ENCODE measurements at regions not wholly inside any gene's neighbourhood (a gene's known extent, or its start where the extent isn't known, plus 50 kb on each side); places are given as distances from the start of the nearest gene placed in this dataset.

DNA sequence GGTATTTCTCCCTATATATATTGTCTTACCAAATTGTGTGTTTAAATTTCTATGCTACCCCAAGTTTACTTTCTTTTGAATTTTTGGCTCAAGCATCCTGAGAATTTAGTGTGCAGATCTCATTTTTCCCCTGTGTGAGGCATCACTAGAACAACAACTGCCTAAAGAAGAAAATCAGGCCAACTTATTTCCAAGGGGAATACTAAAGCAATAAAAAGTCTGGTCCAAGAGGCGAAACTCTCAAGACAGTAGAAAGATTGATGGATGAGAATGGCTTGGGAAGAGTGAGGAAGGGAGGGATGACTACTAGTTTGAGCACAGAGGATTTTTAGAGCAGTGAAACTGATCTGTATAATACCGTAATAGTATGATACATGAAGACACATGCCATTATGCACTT is 86.3 kb upstream of the CFAP20DC start:
- no peaks in the 10 kb centered on the region for H3K27me3 ChIP-seq (ENCODE audit: insufficient read depth, low read depth, severe bottlenecking)
- H3K4me3 ChIP-seq (ENCODE audit: low read depth, low read length) = no peak overlapping the region
- H3K27ac ChIP-seq = no peak overlapping the region
- TF ChIP-seq, protein P1, sequence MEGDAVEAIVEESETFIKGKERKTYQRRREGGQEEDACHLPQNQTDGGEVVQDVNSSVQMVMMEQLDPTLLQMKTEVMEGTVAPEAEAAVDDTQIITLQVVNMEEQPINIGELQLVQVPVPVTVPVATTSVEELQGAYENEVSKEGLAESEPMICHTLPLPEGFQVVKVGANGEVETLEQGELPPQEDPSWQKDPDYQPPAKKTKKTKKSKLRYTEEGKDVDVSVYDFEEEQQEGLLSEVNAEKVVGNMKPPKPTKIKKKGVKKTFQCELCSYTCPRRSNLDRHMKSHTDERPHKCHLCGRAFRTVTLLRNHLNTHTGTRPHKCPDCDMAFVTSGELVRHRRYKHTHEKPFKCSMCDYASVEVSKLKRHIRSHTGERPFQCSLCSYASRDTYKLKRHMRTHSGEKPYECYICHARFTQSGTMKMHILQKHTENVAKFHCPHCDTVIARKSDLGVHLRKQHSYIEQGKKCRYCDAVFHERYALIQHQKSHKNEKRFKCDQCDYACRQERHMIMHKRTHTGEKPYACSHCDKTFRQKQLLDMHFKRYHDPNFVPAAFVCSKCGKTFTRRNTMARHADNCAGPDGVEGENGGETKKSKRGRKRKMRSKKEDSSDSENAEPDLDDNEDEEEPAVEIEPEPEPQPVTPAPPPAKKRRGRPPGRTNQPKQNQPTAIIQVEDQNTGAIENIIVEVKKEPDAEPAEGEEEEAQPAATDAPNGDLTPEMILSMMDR (IDR thresholded peaks at IDR 0.05; ENCODE audit: low read depth, low read length) = no peak
- DNase-seq = no peak
- no peaks in the 10 kb centered on the region for H3K9me3 ChIP-seq (ENCODE audit: severe bottlenecking)
- H3K36me3 ChIP-seq = no peaks in the 10 kb centered on the region

DNA sequence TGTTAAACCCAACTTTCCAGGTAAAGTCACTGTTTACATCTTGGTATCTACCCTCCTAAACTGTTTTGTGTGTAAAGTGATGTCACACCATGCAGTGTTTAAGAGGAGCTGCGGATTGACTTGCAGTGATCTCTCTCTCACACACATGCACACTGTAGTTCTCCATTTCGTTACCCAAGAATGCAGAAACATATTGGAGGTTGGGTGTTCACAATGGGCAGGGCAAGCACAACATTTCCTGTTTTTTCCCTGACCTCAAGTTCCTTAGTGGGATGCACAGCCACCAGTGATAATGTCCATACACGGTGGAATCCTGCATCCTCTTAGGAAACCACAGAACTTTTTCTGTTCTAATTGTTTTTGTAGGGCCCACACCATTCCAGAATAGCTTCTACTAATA is 85.3 kb upstream of the CFAP20DC start:
- no peaks in the 10 kb centered on the region for H3K36me3 ChIP-seq
- no peaks in the 10 kb centered on the region for H3K27me3 ChIP-seq (ENCODE audit: insufficient read depth, low read depth, severe bottlenecking)
- H3K27ac ChIP-seq = no peak overlapping the region
- no peaks in the 10 kb centered on the region for H3K9me3 ChIP-seq (ENCODE audit: severe bottlenecking)
- DNase-seq = no peak
- no peak overlapping the region for H3K4me3 ChIP-seq (ENCODE audit: low read depth, low read length)
- TF ChIP-seq, protein P1 (IDR thresholded peaks at IDR 0.05; ENCODE audit: low read depth, low read length) = no peak

DNA sequence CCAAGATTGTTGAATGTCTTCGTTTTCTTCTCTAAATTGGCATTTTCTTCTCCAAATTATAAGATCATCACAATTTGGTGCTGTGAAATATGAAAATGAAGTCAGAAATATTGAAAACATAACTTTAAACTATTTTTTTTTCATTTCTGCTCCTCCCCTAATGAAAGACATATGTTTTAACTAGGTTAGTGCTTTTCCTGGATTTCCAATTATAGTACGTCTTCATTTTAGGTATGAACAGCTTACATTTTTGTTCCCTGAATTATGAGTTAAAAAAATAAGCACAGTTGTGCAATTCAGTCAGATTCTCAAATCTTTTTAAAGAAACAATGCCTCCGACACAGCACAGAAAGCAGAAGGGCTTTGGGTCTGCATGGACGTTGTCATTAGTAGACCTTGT is 83.5 kb upstream of the CFAP20DC start:
- no peak overlapping the region for H3K27ac ChIP-seq
- TF ChIP-seq, protein P1 (IDR thresholded peaks at IDR 0.05; ENCODE audit: low read depth, low read length) = no peak

DNA sequence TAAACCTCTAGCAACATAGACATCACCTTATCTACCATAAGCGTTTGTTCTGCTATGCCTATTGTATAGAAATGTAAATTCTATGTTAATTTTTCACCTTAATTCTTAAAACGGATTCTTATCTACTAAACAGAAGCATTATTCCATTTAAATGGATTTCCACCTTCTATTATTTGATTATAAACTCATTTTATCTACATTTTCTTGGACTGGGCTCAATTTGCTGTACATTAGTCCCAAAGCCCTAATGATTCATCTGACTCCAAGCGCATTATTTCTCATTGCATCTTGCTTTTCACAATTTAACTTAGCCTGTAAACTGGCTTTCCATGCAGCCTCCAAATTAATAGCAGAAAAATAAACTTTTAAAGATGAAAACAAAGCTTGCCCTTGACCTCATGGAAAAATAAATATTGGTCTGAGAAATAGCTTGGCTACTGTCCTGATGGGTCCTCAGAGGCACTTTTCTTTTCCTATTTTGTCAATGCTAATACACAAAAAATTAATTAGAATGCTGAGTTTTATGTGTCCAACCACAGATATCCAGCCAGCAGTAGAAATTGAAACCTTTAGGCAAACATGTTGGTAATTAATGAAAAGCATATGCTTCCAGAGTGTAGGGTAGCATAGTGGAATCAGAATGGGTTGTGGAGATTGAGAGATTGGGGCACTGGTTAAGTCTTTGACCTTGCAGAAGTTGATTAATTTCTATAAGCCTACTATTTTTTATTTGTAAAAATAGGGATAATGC is 81.4 kb upstream of the CFAP20DC start:
- no peaks in the 10 kb centered on the region for H3K9me3 ChIP-seq (ENCODE audit: severe bottlenecking)
- DNase-seq = no peak
- H3K27me3 ChIP-seq (ENCODE audit: insufficient read depth, low read depth, severe bottlenecking) = no peaks in the 10 kb centered on the region
- H3K27ac ChIP-seq = no peak overlapping the region
- TF ChIP-seq, protein P1 (IDR thresholded peaks at IDR 0.05; ENCODE audit: low read depth, low read length) = no peak
- H3K36me3 ChIP-seq = no peaks in the 10 kb centered on the region
- no peak overlapping the region for H3K4me3 ChIP-seq (ENCODE audit: low read depth, low read length)

More for the DNA sequence above, 83.5 kb upstream of the CFAP20DC start:
- Histone ChIP-seq H3K27me3 (ENCODE audit: insufficient read depth, low read depth, severe bottlenecking) (no peaks in the 10 kb centered on the region), H3K9me3 (ENCODE audit: severe bottlenecking) (no peaks in the 10 kb centered on the region), H3K36me3 (no peaks in the 10 kb centered on the region), H3K4me3 (ENCODE audit: low read depth, low read length) (no peak overlapping the region)
- no peak for DNase-seq

DNA sequence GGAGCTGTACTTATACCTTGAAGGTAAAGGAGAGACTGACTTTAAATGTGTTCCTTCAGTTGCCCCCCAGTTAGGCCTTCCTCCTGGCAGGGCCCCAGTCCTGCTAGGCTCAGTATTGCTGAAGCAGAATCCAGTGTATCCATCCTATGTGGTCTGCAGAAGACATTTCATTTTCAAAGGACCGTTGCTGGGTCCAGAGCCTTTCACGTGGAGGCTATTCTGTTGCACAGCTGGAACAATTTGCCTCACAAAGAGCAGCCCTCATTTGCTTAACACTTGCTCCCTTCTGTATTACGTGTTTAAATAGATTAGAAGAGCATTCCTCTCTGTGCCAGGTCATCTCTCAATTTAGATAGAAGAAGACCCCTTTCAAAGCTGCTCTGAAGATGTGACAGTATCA is 78.9 kb upstream of the CFAP20DC start:
- Histone ChIP-seq H3K27ac (no peak overlapping the region), H3K9me3 (ENCODE audit: severe bottlenecking) (no peaks in the 10 kb centered on the region), H3K4me3 (ENCODE audit: low read depth, low read length) (no peak overlapping the region), H3K27me3 (ENCODE audit: insufficient read depth, low read depth, severe bottlenecking) (no peaks in the 10 kb centered on the region), H3K36me3 (no peaks in the 10 kb centered on the region)
- TF ChIP-seq, protein P1 (IDR thresholded peaks at IDR 0.05; ENCODE audit: low read depth, low read length) = no peak
- DNase-seq = no peak

DNA sequence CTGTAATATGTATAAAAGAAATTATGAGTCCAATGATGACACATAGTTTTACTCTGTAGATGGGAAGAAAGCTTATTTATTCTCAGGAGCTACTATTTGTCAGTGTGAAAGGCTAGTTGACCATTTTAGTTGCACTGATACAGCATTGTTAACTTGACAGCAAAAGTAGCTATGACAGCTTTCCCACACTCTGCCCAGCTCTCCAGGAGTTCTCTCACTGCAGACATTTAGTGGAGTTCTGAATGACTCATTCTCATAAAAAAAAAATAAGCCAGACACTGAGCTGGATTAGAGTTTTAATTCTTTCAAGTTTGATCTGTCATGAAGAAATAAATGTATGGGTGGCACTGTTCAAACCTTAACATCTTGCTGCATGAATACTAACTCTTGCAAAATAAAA is 77.2 kb upstream of the CFAP20DC start:
- no peak overlapping the region for H3K27ac ChIP-seq
- no peaks in the 10 kb centered on the region for H3K27me3 ChIP-seq (ENCODE audit: insufficient read depth, low read depth, severe bottlenecking)
- no peaks in the 10 kb centered on the region for H3K9me3 ChIP-seq (ENCODE audit: severe bottlenecking)
- no peaks in the 10 kb centered on the region for H3K36me3 ChIP-seq
- TF ChIP-seq, protein P1 (IDR thresholded peaks at IDR 0.05; ENCODE audit: low read depth, low read length) = no peak
- DNase-seq = no peak
- no peak overlapping the region for H3K4me3 ChIP-seq (ENCODE audit: low read depth, low read length)

Data from WERI-Rb-1 (cell line).